ENCODE measurements at regions not wholly inside any gene's neighbourhood (a gene's known extent, or its start where the extent isn't known, plus 50 kb on each side); places are given as distances from the start of the nearest gene placed in this dataset.

DNA sequence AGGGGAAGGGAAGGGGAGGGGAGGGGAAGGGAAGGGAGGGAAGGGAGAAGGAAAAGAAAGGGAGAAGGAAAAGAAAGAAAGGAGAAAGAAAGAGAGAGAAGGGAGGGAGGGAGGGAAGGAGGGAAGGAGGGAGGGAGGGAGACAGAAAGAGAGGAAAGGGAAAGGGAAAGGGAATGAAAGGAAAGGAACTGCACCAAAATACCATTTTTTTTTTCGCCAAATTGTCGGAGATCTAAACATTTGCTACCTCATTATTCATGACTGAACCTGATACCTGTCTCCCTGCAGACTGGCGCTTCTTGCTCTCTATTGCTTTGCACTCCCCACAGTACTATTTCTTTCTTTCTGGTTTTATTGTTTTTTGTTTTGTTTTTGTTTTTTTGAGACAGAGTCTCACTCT, 117.3 kb upstream of the LGSN start:
- TF ChIP-seq, protein P1, sequence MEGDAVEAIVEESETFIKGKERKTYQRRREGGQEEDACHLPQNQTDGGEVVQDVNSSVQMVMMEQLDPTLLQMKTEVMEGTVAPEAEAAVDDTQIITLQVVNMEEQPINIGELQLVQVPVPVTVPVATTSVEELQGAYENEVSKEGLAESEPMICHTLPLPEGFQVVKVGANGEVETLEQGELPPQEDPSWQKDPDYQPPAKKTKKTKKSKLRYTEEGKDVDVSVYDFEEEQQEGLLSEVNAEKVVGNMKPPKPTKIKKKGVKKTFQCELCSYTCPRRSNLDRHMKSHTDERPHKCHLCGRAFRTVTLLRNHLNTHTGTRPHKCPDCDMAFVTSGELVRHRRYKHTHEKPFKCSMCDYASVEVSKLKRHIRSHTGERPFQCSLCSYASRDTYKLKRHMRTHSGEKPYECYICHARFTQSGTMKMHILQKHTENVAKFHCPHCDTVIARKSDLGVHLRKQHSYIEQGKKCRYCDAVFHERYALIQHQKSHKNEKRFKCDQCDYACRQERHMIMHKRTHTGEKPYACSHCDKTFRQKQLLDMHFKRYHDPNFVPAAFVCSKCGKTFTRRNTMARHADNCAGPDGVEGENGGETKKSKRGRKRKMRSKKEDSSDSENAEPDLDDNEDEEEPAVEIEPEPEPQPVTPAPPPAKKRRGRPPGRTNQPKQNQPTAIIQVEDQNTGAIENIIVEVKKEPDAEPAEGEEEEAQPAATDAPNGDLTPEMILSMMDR (IDR thresholded peaks at IDR 0.05; ENCODE audit: poor library complexity): no peak
- no peak overlapping the region for H3K4me3 ChIP-seq
- no peaks in the 10 kb centered on the region for H3K4me1 ChIP-seq (ENCODE audit: insufficient read depth)
- H4K20me1 ChIP-seq (ENCODE audit: insufficient read depth, poor library complexity, severe bottlenecking): no peaks in the 10 kb centered on the region
- 100% methylated on average over 3 of the region's 3 CpGs for WGBS (ENCODE audit: low lambda C conversion rate, missing lambda C conversion rate)
- H3K79me2 ChIP-seq: no peaks in the 10 kb centered on the region
- H3K27me3 ChIP-seq: no peaks in the 10 kb centered on the region
- H3K9me2 ChIP-seq (replicated peaks; ENCODE audit: insufficient read depth): no peaks in the 10 kb centered on the region
- H3K27ac ChIP-seq: no peak overlapping the region
- H3K36me3 ChIP-seq (replicated peaks; ENCODE audit: insufficient read depth, low read depth): no peaks in the 10 kb centered on the region
- H3K4me2 ChIP-seq: no peak overlapping the region
- no peak for DNase-seq (ENCODE audit: low spot score)
- no peak overlapping the region for H2AFZ ChIP-seq
- no peaks in the 10 kb centered on the region for H3K9me3 ChIP-seq (ENCODE audit: low read depth)

DNA sequence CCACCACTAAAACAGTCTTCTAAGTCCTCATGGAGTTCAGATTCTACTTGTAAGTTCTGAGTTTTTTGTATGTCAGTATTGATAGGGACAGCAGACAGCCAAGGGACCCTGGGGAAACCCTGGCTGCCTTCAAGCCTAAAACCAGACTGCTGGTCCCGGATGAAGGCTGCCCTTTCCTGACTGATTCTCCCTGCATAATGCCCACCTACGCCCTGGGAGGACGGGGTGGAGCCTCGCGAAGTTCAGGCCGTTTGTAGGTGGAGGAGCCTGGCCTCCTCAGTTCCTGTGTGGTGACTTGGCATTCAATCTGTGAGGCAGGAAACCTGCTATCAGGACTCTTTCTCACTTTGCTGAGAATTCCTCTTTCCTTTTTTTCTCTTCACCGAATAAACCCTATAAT, 120.3 kb upstream of the LGSN start:
- H3K27ac ChIP-seq: no peak overlapping the region
- no peaks in the 10 kb centered on the region for H3K4me1 ChIP-seq (ENCODE audit: insufficient read depth)
- H3K27me3 ChIP-seq: no peaks in the 10 kb centered on the region
- H2AFZ ChIP-seq: no peak overlapping the region
- H3K4me3 ChIP-seq: no peak overlapping the region
- H3K4me2 ChIP-seq: no peak overlapping the region
- H3K9me3 ChIP-seq (ENCODE audit: low read depth): no peaks in the 10 kb centered on the region
- H3K9me2 ChIP-seq (replicated peaks; ENCODE audit: insufficient read depth): no peaks in the 10 kb centered on the region
- TF ChIP-seq EZH2phosphoT487 (IDR thresholded peaks at IDR 0.05; ENCODE audit: low read depth, severe bottlenecking, unreplicated experiment): no peak
- no peak for TF ChIP-seq EZH2 (IDR thresholded peaks at IDR 0.05; ENCODE audit: borderline replicate concordance)
- TF ChIP-seq, protein P1 (IDR thresholded peaks at IDR 0.05; ENCODE audit: poor library complexity): no peak
- WGBS (ENCODE audit: low lambda C conversion rate, missing lambda C conversion rate): 79% methylated on average over 7 of the region's 7 CpGs
- no peaks in the 10 kb centered on the region for H3K79me2 ChIP-seq
- no peak for DNase-seq (ENCODE audit: low spot score)
- no peaks in the 10 kb centered on the region for H4K20me1 ChIP-seq (ENCODE audit: insufficient read depth, poor library complexity, severe bottlenecking)
- H3K36me3 ChIP-seq (replicated peaks; ENCODE audit: insufficient read depth, low read depth): no peaks in the 10 kb centered on the region

DNA sequence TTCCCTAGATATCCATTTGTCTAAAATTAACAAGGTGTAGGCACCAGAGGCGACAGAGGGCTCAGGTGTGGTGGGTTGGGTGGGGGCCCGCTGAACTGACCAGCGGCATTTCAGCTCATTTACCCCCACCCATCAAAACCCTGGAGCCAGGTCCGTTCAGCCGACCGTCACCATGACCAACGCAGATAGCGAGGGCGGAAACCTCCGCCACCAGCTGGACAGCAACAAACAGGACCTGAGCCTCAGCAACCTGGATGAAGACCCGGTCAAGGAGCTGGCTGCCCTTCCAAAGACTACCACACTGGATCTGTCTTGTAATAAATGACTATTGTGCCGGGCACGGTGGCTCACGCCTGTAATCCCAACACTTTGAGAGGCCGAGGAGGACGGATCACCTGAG, 120.8 kb upstream of the LGSN start:
- H3K36me3 ChIP-seq (replicated peaks; ENCODE audit: insufficient read depth, low read depth): no peaks in the 10 kb centered on the region
- no peaks in the 10 kb centered on the region for H3K4me1 ChIP-seq (ENCODE audit: insufficient read depth)
- no peak for DNase-seq (ENCODE audit: low spot score)
- TF ChIP-seq EZH2 (IDR thresholded peaks at IDR 0.05; ENCODE audit: borderline replicate concordance): no peak
- TF ChIP-seq, protein P1 (IDR thresholded peaks at IDR 0.05; ENCODE audit: poor library complexity): no peak
- no peak for TF ChIP-seq EZH2phosphoT487 (IDR thresholded peaks at IDR 0.05; ENCODE audit: low read depth, severe bottlenecking, unreplicated experiment)
- no peaks in the 10 kb centered on the region for H3K27me3 ChIP-seq
- H2AFZ ChIP-seq: no peak overlapping the region
- no peaks in the 10 kb centered on the region for H3K79me2 ChIP-seq
- no peaks in the 10 kb centered on the region for H4K20me1 ChIP-seq (ENCODE audit: insufficient read depth, poor library complexity, severe bottlenecking)
- H3K4me2 ChIP-seq: no peak overlapping the region
- H3K27ac ChIP-seq: no peak overlapping the region
- no peak overlapping the region for H3K4me3 ChIP-seq
- WGBS (ENCODE audit: low lambda C conversion rate, missing lambda C conversion rate): 95% methylated on average over 16 of the region's 16 CpGs
- no peaks in the 10 kb centered on the region for H3K9me2 ChIP-seq (replicated peaks; ENCODE audit: insufficient read depth)
- no peaks in the 10 kb centered on the region for H3K9me3 ChIP-seq (ENCODE audit: low read depth)

DNA sequence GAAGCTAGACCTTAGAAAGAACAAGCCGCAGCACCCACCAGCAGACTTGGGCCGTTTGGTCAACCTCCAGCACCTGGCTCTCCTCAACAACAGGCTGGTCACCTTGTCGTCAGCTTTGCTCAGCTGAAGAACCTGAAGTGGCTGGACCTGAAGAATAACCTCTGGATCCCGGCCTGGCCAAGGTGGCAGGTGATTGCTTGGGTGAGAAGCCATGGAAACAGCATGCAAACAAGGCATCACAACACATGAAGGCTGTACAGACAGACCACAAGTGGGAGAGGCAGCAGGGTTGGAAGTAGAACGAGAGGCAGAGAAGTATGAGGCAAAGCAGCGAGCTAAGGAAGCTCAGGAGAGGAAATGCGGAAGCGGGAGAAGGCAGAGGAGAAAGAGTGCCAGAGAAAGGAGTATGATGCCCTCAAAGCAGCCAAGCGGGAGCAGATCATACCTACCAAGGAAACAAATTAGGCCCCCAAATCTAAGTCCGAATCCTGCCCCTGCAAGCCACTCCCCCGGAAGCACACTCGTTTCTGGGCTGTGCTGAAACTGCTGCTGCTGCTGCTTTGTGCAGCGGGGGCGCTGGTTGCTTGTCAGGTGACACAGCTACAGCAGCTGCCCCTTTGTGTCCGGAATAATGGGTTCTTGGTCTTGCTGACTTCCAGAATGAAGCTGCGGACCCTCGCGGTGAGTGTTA, 121.6 kb upstream of the LGSN start:
- Histone ChIP-seq H3K27ac (no peak overlapping the region), H3K9me3 (ENCODE audit: low read depth) (no peaks in the 10 kb centered on the region), H3K36me3 (replicated peaks; ENCODE audit: insufficient read depth, low read depth) (no peaks in the 10 kb centered on the region), H3K4me2 (no peak overlapping the region), H3K4me3 (no peak overlapping the region), H4K20me1 (ENCODE audit: insufficient read depth, poor library complexity, severe bottlenecking) (no peaks in the 10 kb centered on the region), H3K27me3 (no peaks in the 10 kb centered on the region), H3K9me2 (replicated peaks; ENCODE audit: insufficient read depth) (no peaks in the 10 kb centered on the region), H3K79me2 (no peaks in the 10 kb centered on the region), H3K4me1 (ENCODE audit: insufficient read depth) (no peaks in the 10 kb centered on the region), H2AFZ (no peak overlapping the region)
- TF ChIP-seq EZH2phosphoT487 (IDR thresholded peaks at IDR 0.05; ENCODE audit: low read depth, severe bottlenecking, unreplicated experiment) (no peak), EZH2 (IDR thresholded peaks at IDR 0.05; ENCODE audit: borderline replicate concordance) (no peak)
- TF ChIP-seq, protein P1 (IDR thresholded peaks at IDR 0.05; ENCODE audit: poor library complexity): no peak
- 90% methylated on average over 18 of the region's 18 CpGs for WGBS (ENCODE audit: low lambda C conversion rate, missing lambda C conversion rate)
- no peak for DNase-seq (ENCODE audit: low spot score)

Measured in hepatocyte (in vitro differentiated cells).